GM12878 (cell line): ENCODE measurements at regions not wholly inside any gene's neighbourhood (a gene's known extent, or its start where the extent isn't known, plus 50 kb on each side); places are given as distances from the start of the nearest gene placed in this dataset.

Experiments used
- ATAC-seq: fragments of 200-7000 bp; cut with Tn5 transposase; 3 replicates; pipeline ENCODE4 v1.9.1; 2020; ENCODE audit warnings: mild to moderate bottlenecking, moderate library complexity
- BruUV-seq: library from RNA; stranded (reverse); fragments of 400-500 nt; replicated peaks from 2 replicates; lab custom pipeline; 2021; lab: Mats Ljungman, UMichigan
- CTCF ChIA-PET: fragments of 300-600 bp; sonication (Branson Sonifier 250); formaldehyde crosslinking; extraction: SDS; loops from one replicate; lab custom pipeline; 2021; ENCODE audit warnings: inconsistent platforms; lab: Yijun Ruan, JAX
- POLR2A ChIA-PET: fragments of 350-600 bp; formaldehyde crosslinking; extraction: SDS; loops from one replicate; lab custom pipeline; 2021; ENCODE audit warnings: inconsistent platforms; lab: Charles Lee
- RAD21 ChIA-PET: fragments of 300-600 bp; sonication (Branson Sonifier 250); formaldehyde crosslinking; loops from one replicate; lab custom pipeline; 2023; ENCODE audit warnings: antibody characterized with exemption; ENCODE audit not compliant: unreplicated experiment; lab: Charles Lee
- SMC1A ChIA-PET: fragments of 300-600 bp; sonication (Branson Sonifier 250); formaldehyde crosslinking; loops from one replicate; lab custom pipeline; 2023; ENCODE audit not compliant: unreplicated experiment, uncharacterized antibody; lab: Charles Lee
- DNase-seq: peaks from one replicate; pipeline ENCODE4 v3.0.0-alpha.2; 2011; ENCODE audit warnings: low read depth, low spot score
- FAIRE-seq: peaks from 3 replicates; lab custom pipeline; 2011; peaks lifted over from hg19 to GRCh38; lab: Jason Lieb, UNC
- H2AFZ ChIP-seq: 2 replicates; pipeline ENCODE4 v1.6.0; 2011; ENCODE audit warnings: low read depth, low read length, control low read depth; ENCODE audit not compliant: control insufficient read depth
- H3K27ac ChIP-seq: 2 replicates; pipeline ENCODE4 v1.5.1; 2011; ENCODE audit warnings: control low read depth; ENCODE audit not compliant: control insufficient read depth, insufficient read depth
- H3K27me3 ChIP-seq, 2 experiments: replicated peaks in 1 of 2; 2 replicates each; pipeline versions ENCODE4 v1.6.0 to v1.6.1; 2011; ENCODE audit warnings: low read length in 1 of 2; ENCODE audit not compliant: control insufficient read depth in 2 of 2, insufficient read depth in 2 of 2
- H3K36me3 ChIP-seq, 2 experiments: 2 replicates each; pipeline ENCODE4 v1.5.1; 2011; ENCODE audit warnings: low read length in 1 of 2; ENCODE audit not compliant: control insufficient read depth in 2 of 2, insufficient read depth in 2 of 2
- H3K4me1 ChIP-seq: 2 replicates; pipeline ENCODE4 v1.6.1; 2011; ENCODE audit warnings: mild to moderate bottlenecking, low read length, moderate library complexity, mixed read lengths; ENCODE audit not compliant: control insufficient read depth, insufficient read depth
- H3K4me2 ChIP-seq: 2 replicates; pipeline ENCODE4 v1.6.0; 2011; ENCODE audit warnings: control low read depth; ENCODE audit not compliant: control insufficient read depth, insufficient read depth
- H3K4me3 ChIP-seq: fragments of 200-600 bp; sonication (generic); 2 replicates; pipeline ENCODE4 v1.5.1; 2016
- H3K79me2 ChIP-seq: 2 replicates; pipeline ENCODE4 v1.6.0; 2011; ENCODE audit warnings: low read length; ENCODE audit not compliant: control insufficient read depth, insufficient read depth
- H3K9ac ChIP-seq: 2 replicates; pipeline ENCODE4 v1.8.0; 2011; ENCODE audit warnings: low read length, control low read depth, mixed read lengths; ENCODE audit not compliant: control insufficient read depth, insufficient read depth
- H3K9me3 ChIP-seq: replicated peaks from 3 replicates; pipeline ENCODE4 v1.5.1; 2011; ENCODE audit warnings: mild to moderate bottlenecking, low read length; ENCODE audit not compliant: control insufficient read depth, insufficient read depth
- H4K20me1 ChIP-seq: 2 replicates; pipeline ENCODE4 v1.6.0; 2011; ENCODE audit not compliant: control insufficient read depth, insufficient read depth
- CREM ChIP-seq: IDR thresholded peaks from 2 replicates; pipeline ENCODE4 v1.6.1; 2014; ENCODE audit warnings: antibody characterized with exemption, low read depth
- EED ChIP-seq: sonication (generic); IDR thresholded peaks from 2 replicates; pipeline ENCODE4 v1.6.1; 2016; ENCODE audit warnings: antibody characterized with exemption, low read depth
- ESRRA ChIP-seq: IDR thresholded peaks from 2 replicates; pipeline ENCODE4 v1.6.1; 2012; ENCODE audit warnings: mild to moderate bottlenecking, low read length, improper control_type of control experiment
- EZH2 ChIP-seq: IDR thresholded peaks from 2 replicates; pipeline ENCODE4 v1.6.1; 2012; ENCODE audit warnings: low read depth, mild to moderate bottlenecking, control low read depth, inconsistent platforms, low read length, borderline replicate concordance; ENCODE audit not compliant: control insufficient read depth
- HDGF ChIP-seq: fragments of 450-650 bp; IDR thresholded peaks from 2 replicates; pipeline ENCODE4 v1.6.1; 2016; ENCODE audit warnings: antibody characterized with exemption
- IKZF1 ChIP-seq: fragments of 450-650 bp; conservative IDR thresholded peaks from 2 replicates; pipeline ENCODE4 v1.6.1; 2017; ENCODE audit warnings: antibody characterized with exemption, mild to moderate bottlenecking
- NBN ChIP-seq: fragments of 450-650 bp; IDR thresholded peaks from 2 replicates; pipeline ENCODE4 v1.6.1; 2016
- NKRF ChIP-seq: fragments of 450-650 bp; conservative IDR thresholded peaks from 2 replicates; pipeline ENCODE4 v1.6.1; 2017; ENCODE audit warnings: mild to moderate bottlenecking, moderate library complexity
- NR2C1 ChIP-seq: fragments of 450-650 bp; IDR thresholded peaks from 2 replicates; pipeline ENCODE4 v1.6.1; 2017; ENCODE audit warnings: antibody characterized with exemption, mild to moderate bottlenecking, moderate library complexity
- NR2C2 ChIP-seq: IDR thresholded peaks from 2 replicates; pipeline ENCODE4 v1.6.1; 2011; ENCODE audit warnings: borderline replicate concordance, low read depth; ENCODE audit not compliant: control insufficient read depth, insufficient read length
- PKNOX1 ChIP-seq: fragments of 450-650 bp; IDR thresholded peaks from 2 replicates; pipeline ENCODE4 v1.6.1; 2016; ENCODE audit warnings: mild to moderate bottlenecking
- POLR2A ChIP-seq: IDR thresholded peaks from 2 replicates; pipeline ENCODE4 v1.6.1; 2011; ENCODE audit warnings: low read depth, mild to moderate bottlenecking, low read length
- PRDM15 ChIP-seq: fragments of 450-650 bp; formaldehyde crosslinking; IDR thresholded peaks from 2 replicates; pipeline ENCODE4 v1.4.0; 2020; ENCODE audit warnings: mild to moderate bottlenecking, moderate library complexity
- STAT3 ChIP-seq: IDR thresholded peaks from 2 replicates; pipeline ENCODE4 v1.6.1; 2011; ENCODE audit warnings: low read depth, low read length, improper control_type of control experiment
- ZBTB4 ChIP-seq: fragments of 450-650 bp; formaldehyde crosslinking; IDR thresholded peaks from 2 replicates; pipeline ENCODE4 v1.4.0; 2022; ENCODE audit warnings: mild to moderate bottlenecking, moderate library complexity
- WGBS: methylation state at CpG from one replicate; pipeline ENCODE4 v1.1.6; 2016; ENCODE audit warnings: low lambda C conversion rate; ENCODE audit not compliant: insufficient replicate concordance, insufficient coverage; ENCODE audit errors: missing lambda C conversion rate; 5-methylcytosine and 5-hydroxymethylcytosine counted together
- in situ Hi-C: fragments of 300-500 bp; cut with MboI; formaldehyde crosslinking; loops from 9 replicates; pipeline ENCODE4 v1.14.3; 2018; ENCODE audit warnings: mixed read lengths
- intact Hi-C: fragments of 100-400 bp; cut with micrococcal nuclease; formaldehyde crosslinking; loops from one replicate; pipeline ENCODE4 v1.14.2; 2022; ENCODE audit not compliant: unreplicated experiment

GRCh38 chr7:112963634-112964033, 123.0 kb downstream of the GPR85 start:
- no peak overlapping the region for H2AFZ ChIP-seq
- ChIA-PET POLR2A (no interaction called here), SMC1A (no interaction called here), RAD21 (no interaction called here), CTCF (interaction anchor here (0.6 to 0.7 kb wide), 2 partner anchors 196 to 1816 kb away, joined by 3 read pairs; no protein-coding TSS in a partner anchor)
- ATAC-seq, result no peak
- no peaks in the 10 kb centered on the region for H3K4me1 ChIP-seq
- no peaks in the 10 kb centered on the region for H4K20me1 ChIP-seq
- H3K9me3 ChIP-seq, result no peaks in the 10 kb centered on the region
- in situ Hi-C loops (no loop called here), intact Hi-C loops (no loop called here)
- H3K27me3 ChIP-seq, result no peaks in the 10 kb centered on the region
- H3K27ac ChIP-seq, result no peak overlapping the region
- no peak for DNase-seq
- H3K4me2 ChIP-seq, result no peak overlapping the region
- WGBS, result 38% methylated on average over 1 of the region's 1 CpG
- no peak overlapping the region for H3K9ac ChIP-seq
- BruUV-seq, result no TSS peak
- no peak overlapping the region for H3K4me3 ChIP-seq
- no peaks in the 10 kb centered on the region for H3K79me2 ChIP-seq
- FAIRE-seq, result no peak
- no peaks in the 10 kb centered on the region for H3K36me3 ChIP-seq
- TF ChIP-seq POLR2A (no peak), EZH2 (no peak), IKZF1 (no peak), ESRRA (no peak), STAT3 (no peak), NR2C1 (no peak), NBN (no peak), PRDM15 (CRISPR knock-in tag) (no peak), NR2C2 (no peak), PKNOX1 (no peak), CREM (no peak), EED (no peak), HDGF (no peak), NKRF (no peak), ZBTB4 (CRISPR knock-in tag) (no peak)
